DOHH2 (cell line): ENCODE measurements at regions not wholly inside any gene's neighbourhood (a gene's known extent, or its start where the extent isn't known, plus 50 kb on each side); places are given as distances from the start of the nearest gene placed in this dataset.

ENCODE experiments used
- CTCF ChIP-seq: fragments of 200-600 bp; sonication (generic); IDR thresholded peaks from one replicate; pipeline ENCODE4 v1.5.1; 2014; ENCODE audit warnings: antibody characterized with exemption, mild to moderate bottlenecking, low read depth, low read length; ENCODE audit not compliant: poor library complexity, severe bottlenecking
- EZH2phosphoT487 ChIP-seq: fragments of 200-600 bp; sonication (generic); IDR thresholded peaks from 2 replicates; pipeline ENCODE4 v1.6.1; 2017; ENCODE audit warnings: borderline replicate concordance, mild to moderate bottlenecking, antibody characterized with exemption, low read length, moderate library complexity, mixed read lengths

GRCh38 chr2:195029804-195030654, 627.0 kb upstream of the SLC39A10 start:
- TF ChIP-seq CTCF: no peak
- no peak for TF ChIP-seq EZH2phosphoT487
